ENCODE measurements at regions not wholly inside any gene's neighbourhood (a gene's known extent, or its start where the extent isn't known, plus 50 kb on each side); places are given as distances from the start of the nearest gene placed in this dataset.

- TF ChIP-seq CTCF (IDR thresholded peaks at IDR 0.05) = no peak
- no peak for TF ChIP-seq POLR2A (IDR thresholded peaks at IDR 0.05)
Measured at GRCh38 chr2:60230596-60230995, 322.9 kb downstream of the BCL11A start.

All from Peyer's patch (tissue), 4 donors.